WTC11 (cell line): ENCODE measurements at regions not wholly inside any gene's neighbourhood (a gene's known extent, or its start where the extent isn't known, plus 50 kb on each side); places are given as distances from the start of the nearest gene placed in this dataset.

Source experiments
- ATAC-seq: fragments of 200-7000 bp; cut with Tn5 transposase; 2 replicates; pipeline ENCODE4 v1.10.0; 2021; ENCODE audit warnings: mild to moderate bottlenecking, moderate library complexity
- CTCF ChIA-PET: fragments of 300-600 bp; sonication (Branson Sonifier 250); formaldehyde crosslinking; loops from one replicate; lab custom pipeline; 2021; ENCODE audit warnings: antibody characterized with exemption; lab: Charles Lee
- POLR2A ChIA-PET: fragments of 350-600 bp; sonication (Branson Sonifier 250); formaldehyde crosslinking; loops from one replicate; lab custom pipeline; 2021; ENCODE audit warnings: antibody characterized with exemption; lab: Charles Lee
- DNase-seq: peaks from one replicate; pipeline ENCODE4 v3.0.0; 2021; ENCODE audit warnings: low spot score
- H3K27ac Mint-ChIP-seq: 2 replicates; pipeline ENCODE4 v1.8.0; 2021; ENCODE audit warnings: mixed read lengths
- H3K27me3 Mint-ChIP-seq: 2 replicates; pipeline ENCODE4 v1.8.0; 2021; ENCODE audit warnings: low read depth, mild to moderate bottlenecking, moderate library complexity, mixed read lengths
- H3K36me3 Mint-ChIP-seq: 2 replicates; pipeline ENCODE4 v1.8.0; 2021; ENCODE audit warnings: mixed read lengths
- H3K4me1 Mint-ChIP-seq: 2 replicates; pipeline ENCODE4 v1.8.0; 2022; ENCODE audit warnings: mixed read lengths
- H3K4me3 Mint-ChIP-seq: 2 replicates; pipeline ENCODE4 v1.8.0; 2021; ENCODE audit warnings: mild to moderate bottlenecking, moderate library complexity, mixed read lengths
- H3K9me3 Mint-ChIP-seq: 2 replicates; pipeline ENCODE4 v1.8.0; 2021; ENCODE audit warnings: mixed read lengths
- AFF4 ChIP-seq: sonication (generic); formaldehyde crosslinking; IDR thresholded peaks from 2 replicates; pipeline ENCODE4 v1.8.1; 2023; ENCODE audit warnings: mild to moderate bottlenecking, missing genetic modification reagents, borderline replicate concordance
- E2F1 ChIP-seq: sonication (generic); formaldehyde crosslinking; IDR thresholded peaks from 2 replicates; pipeline ENCODE4 v1.8.0; 2022; ENCODE audit warnings: mild to moderate bottlenecking, missing genetic modification reagents
- E2F5 ChIP-seq: sonication (generic); formaldehyde crosslinking; IDR thresholded peaks from 2 replicates; pipeline ENCODE4 v1.8.1; 2022; ENCODE audit warnings: mild to moderate bottlenecking, moderate library complexity, missing genetic modification reagents
- ERG ChIP-seq: fragments of 250-450 bp; sonication (Bioruptor Pico); IDR thresholded peaks from 2 replicates; pipeline ENCODE4 v1.8.0; 2021; ENCODE audit warnings: mild to moderate bottlenecking
- PRDM15 ChIP-seq: sonication (generic); formaldehyde crosslinking; IDR thresholded peaks from 2 replicates; pipeline ENCODE4 v1.8.0; 2022; ENCODE audit warnings: missing genetic modification reagents
- SMAD3 ChIP-seq: sonication (generic); formaldehyde crosslinking; IDR thresholded peaks from 2 replicates; pipeline ENCODE4 v1.8.0; 2022; ENCODE audit warnings: missing genetic modification reagents, mild to moderate bottlenecking, borderline replicate concordance
- ZNF317 ChIP-seq: sonication (generic); formaldehyde crosslinking; IDR thresholded peaks from 2 replicates; pipeline ENCODE4 v1.8.1; 2023; ENCODE audit warnings: low read depth, mild to moderate bottlenecking, moderate library complexity, missing genetic modification reagents, borderline replicate concordance
- ZNF532 ChIP-seq: fragments of 250-450 bp; sonication (Bioruptor Pico); IDR thresholded peaks from 2 replicates; pipeline ENCODE4 v1.9.0; 2021; ENCODE audit warnings: mild to moderate bottlenecking, borderline replicate concordance

GRCh38 chr6:22067122-22067521, 229.7 kb downstream of the PRL start (continued):
- no peak for TF ChIP-seq ERG (CRISPR knock-in tag)
- no peak for TF ChIP-seq ZNF532 (CRISPR knock-in tag)
- TF ChIP-seq SMAD3 (CRISPR knock-in tag), result no peak
- no peak for TF ChIP-seq ZNF317
- no peak for TF ChIP-seq PRDM15
- no peak for TF ChIP-seq E2F1 (CRISPR knock-in tag)

- DNase-seq, result no peak
- H3K27ac Mint-ChIP-seq, result no peak overlapping the region
- CTCF ChIA-PET, result no interaction called here
- peaks cover 18% of the 10 kb centered on the region for H3K36me3 Mint-ChIP-seq
- TF ChIP-seq AFF4 (CRISPR knock-in tag) (no peak), E2F5 (no peak), ERG (CRISPR knock-in tag) (no peak)
- H3K9me3 Mint-ChIP-seq, result no peaks in the 10 kb centered on the region
- peaks cover 38% of the 10 kb centered on the region for H3K4me1 Mint-ChIP-seq
- no peak for ATAC-seq
- H3K27me3 Mint-ChIP-seq, result no peaks in the 10 kb centered on the region
- POLR2A ChIA-PET, result no interaction called here
- no peak overlapping the region for H3K4me3 Mint-ChIP-seq
Observed at GRCh38 chr6:22067671-22068070, 229.2 kb downstream of the PRL start.
